Heart right ventricle (tissue), 16 donors: ENCODE measurements at regions not wholly inside any gene's neighbourhood (a gene's known extent, or its start where the extent isn't known, plus 50 kb on each side); places are given as distances from the start of the nearest gene placed in this dataset.

Experiments used
- ATAC-seq, 8 donors: fragments of 200-7000 bp; cut with Tn5 transposase; one replicate each; pipeline ENCODE4 v1.9.1; 2020; ENCODE audit warnings: mild to moderate bottlenecking in 8 of 8, moderate library complexity in 8 of 8, moderate number of reproducible peaks in 1 of 8
- DNase-seq, 2 donors: peaks; one replicate each; pipeline ENCODE4 v3.0.0-alpha.2; 2020
- H3K27ac ChIP-seq, 10 donors: fragments of 200-600 bp; sonication (generic) in 2 of 10; one replicate each; pipeline versions ENCODE4 v1.5.0 to v1.8.0; 2020 to 2022; ENCODE audit warnings: mild to moderate bottlenecking in 3 of 10
- H3K27me3 ChIP-seq, 7 donors: fragments of 200-600 bp; one replicate each; pipeline ENCODE4 v1.8.0; 2021 to 2022; ENCODE audit warnings: mild to moderate bottlenecking in 2 of 7
- H3K36me3 ChIP-seq, 9 donors: fragments of 200-600 bp; sonication (generic) in 1 of 9; one replicate each; pipeline versions ENCODE4 v1.5.0 to v1.8.0; 2020 to 2022; ENCODE audit warnings: mild to moderate bottlenecking in 2 of 9
- H3K4me1 ChIP-seq, 9 donors: fragments of 200-600 bp; sonication (generic) in 1 of 9; one replicate each; pipeline versions ENCODE4 v1.5.0 to v1.8.0; 2020 to 2022; ENCODE audit warnings: mild to moderate bottlenecking in 4 of 9
- H3K4me3 ChIP-seq, 10 donors: fragments of 200-600 bp; sonication (generic) in 2 of 10; one replicate each; pipeline versions ENCODE4 v1.5.0 to v1.8.0; 2020 to 2022; ENCODE audit warnings: mild to moderate bottlenecking in 7 of 10, moderate library complexity in 2 of 10
- H3K9me3 ChIP-seq, 11 donors: fragments of 200-600 bp in 10 of 11; sonication (generic) in 2 of 11; one replicate each; pipeline versions ENCODE4 v1.5.0 to v1.8.0; 2013 to 2022; ENCODE audit warnings: mild to moderate bottlenecking in 2 of 11, control low read depth in 1 of 11, moderate library complexity in 1 of 11
- WGBS, 2 donors: extraction: QIAGEN DNeasy Blood & Tissue Kit; methylation state at CpG; one replicate each; pipeline ENCODE4 v1.1.7; 2013; ENCODE audit warnings: inconsistent platforms in 1 of 2; 5-methylcytosine and 5-hydroxymethylcytosine counted together
- intact Hi-C, 10 donors: fragments of 100-400 bp; cut with DNase I; formaldehyde crosslinking; loops; one replicate each; pipeline versions ENCODE4 v1.11.1 to v1.14.2; 2022
- TF ChIP-seq, protein P1 (sequence below), 9 donors: fragments of 200-600 bp; sonication (generic) in 2 of 9; IDR thresholded peaks; one replicate each; pipeline versions ENCODE4 v1.5.0 to v1.8.0; 2021 to 2022; ENCODE audit warnings: antibody characterized with exemption in 9 of 9, mild to moderate bottlenecking in 5 of 9, moderate library complexity in 1 of 9
- donor health status: Arrhythmogenic right ventricular cardiomyopathy.
- donor health status: ischemic (EF 13 %, LVEDD 7.1; RV severe dilation, severe dysfunction).
- donor health status: healthy with polysubstance abuse.
- donor health status: DM: no; HTN: yes; CAD: no.
- donor health status: DM: no; HTN: no; CAD: no.
- donor health status: ischemic (EF 25% LVEDD 6.9; RV normal size, moderate dysfunction).
- donor health status: ischemic (EF 25% LVEDD 5.7; RV mildly dilated, moderate dysfunction).
- donor health status: healthy.
- donor health status: DM: yes; HTN: yes; CAD: no.
- donor health status: Ischemic cardiomyopathy.
- donor health status: ischemic (EF 35%, LVEDD 5.7; RV mildly dilated, moderate dysfunction).
- donor health status: nonischemic (EF 11% LVEDD 7.7; RV severe dilation, severe dysfunction).
- donor health status: DM: yes; HTN: yes; CAD: no.
- donor health status: PGD.
- donor health status: ischemic (EF 29% LVEDD 5.4; RV normal size, mild dysfunction).
- donor health status: nonischemic (EF 23%, LVEDD 6.1; RV moderate dilation, normal function).

DNA sequence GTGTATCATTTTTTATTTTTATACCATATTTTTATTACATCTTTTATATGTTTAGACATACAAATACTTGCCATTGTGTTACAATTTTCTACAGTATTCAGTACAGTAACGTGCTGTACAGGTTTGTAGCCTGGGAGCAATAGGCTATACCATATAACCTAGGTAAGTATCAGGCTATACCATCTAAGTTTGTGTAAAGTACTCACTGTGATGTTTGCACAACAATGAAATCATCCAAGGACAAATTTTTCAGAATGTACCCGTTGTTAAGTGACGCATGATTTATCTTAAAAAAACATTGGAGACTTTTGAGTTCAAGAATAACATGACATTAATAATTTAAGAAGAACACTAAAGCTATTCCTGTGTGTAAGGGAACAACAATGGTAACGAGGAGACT, 96.0 kb upstream of the LEF1 start:
- H3K4me1 ChIP-seq, result no peaks in the 10 kb centered on the region
- no peak for ATAC-seq
- H3K9me3 ChIP-seq, result peaks cover 0 to 5% (median 0%) of the 10 kb centered on the region in 11 donors
- no peaks in the 10 kb centered on the region for H3K36me3 ChIP-seq
- intact Hi-C loops, result no loop called here
- DNase-seq, result no peak
- TF ChIP-seq, protein P1, sequence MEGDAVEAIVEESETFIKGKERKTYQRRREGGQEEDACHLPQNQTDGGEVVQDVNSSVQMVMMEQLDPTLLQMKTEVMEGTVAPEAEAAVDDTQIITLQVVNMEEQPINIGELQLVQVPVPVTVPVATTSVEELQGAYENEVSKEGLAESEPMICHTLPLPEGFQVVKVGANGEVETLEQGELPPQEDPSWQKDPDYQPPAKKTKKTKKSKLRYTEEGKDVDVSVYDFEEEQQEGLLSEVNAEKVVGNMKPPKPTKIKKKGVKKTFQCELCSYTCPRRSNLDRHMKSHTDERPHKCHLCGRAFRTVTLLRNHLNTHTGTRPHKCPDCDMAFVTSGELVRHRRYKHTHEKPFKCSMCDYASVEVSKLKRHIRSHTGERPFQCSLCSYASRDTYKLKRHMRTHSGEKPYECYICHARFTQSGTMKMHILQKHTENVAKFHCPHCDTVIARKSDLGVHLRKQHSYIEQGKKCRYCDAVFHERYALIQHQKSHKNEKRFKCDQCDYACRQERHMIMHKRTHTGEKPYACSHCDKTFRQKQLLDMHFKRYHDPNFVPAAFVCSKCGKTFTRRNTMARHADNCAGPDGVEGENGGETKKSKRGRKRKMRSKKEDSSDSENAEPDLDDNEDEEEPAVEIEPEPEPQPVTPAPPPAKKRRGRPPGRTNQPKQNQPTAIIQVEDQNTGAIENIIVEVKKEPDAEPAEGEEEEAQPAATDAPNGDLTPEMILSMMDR (IDR thresholded peaks at IDR 0.05), result no peak
- peaks cover 0 to 16% (median 0%) of the 10 kb centered on the region in 7 donors for H3K27me3 ChIP-seq
- no peak overlapping the region for H3K27ac ChIP-seq
- 71 to 79% methylated on average over 4 of the region's 4 CpGs for WGBS, 2 donors
- no peak overlapping the region for H3K4me3 ChIP-seq

DNA sequence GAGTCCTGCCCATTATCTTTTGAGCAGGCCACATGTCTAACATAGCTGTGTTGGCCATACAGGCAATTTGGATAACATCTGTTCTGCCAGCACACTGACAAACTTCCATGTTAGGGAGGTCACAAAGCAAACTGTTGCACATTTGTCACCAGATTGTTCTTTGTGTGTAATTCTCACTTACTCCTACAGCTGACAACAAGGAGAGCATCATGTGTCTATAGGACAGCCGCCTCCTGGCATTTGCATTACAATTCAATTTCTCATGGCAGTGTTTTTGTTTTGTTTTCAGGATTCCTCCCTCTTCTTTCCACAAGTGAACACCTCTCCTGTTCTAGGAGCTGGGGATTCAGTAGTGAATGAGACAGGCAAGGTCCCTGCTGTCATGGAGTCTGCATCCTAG, 94.3 kb upstream of the LEF1 start:
- Histone ChIP-seq H3K4me3 (no peak overlapping the region), H3K4me1 (no peaks in the 10 kb centered on the region), H3K27me3 (peaks cover 0 to 18% (median 0%) of the 10 kb centered on the region in 7 donors), H3K9me3 (peaks cover 0 to 5% (median 0%) of the 10 kb centered on the region in 11 donors), H3K27ac (no peak overlapping the region), H3K36me3 (no peaks in the 10 kb centered on the region)
- no peak for ATAC-seq
- WGBS, 2 donors, result 97 to 98% methylated on average over 1 of the region's 1 CpG
- TF ChIP-seq, protein P1 (IDR thresholded peaks at IDR 0.05), result no peak
- intact Hi-C loops, result no loop called here
- no peak for DNase-seq

DNA sequence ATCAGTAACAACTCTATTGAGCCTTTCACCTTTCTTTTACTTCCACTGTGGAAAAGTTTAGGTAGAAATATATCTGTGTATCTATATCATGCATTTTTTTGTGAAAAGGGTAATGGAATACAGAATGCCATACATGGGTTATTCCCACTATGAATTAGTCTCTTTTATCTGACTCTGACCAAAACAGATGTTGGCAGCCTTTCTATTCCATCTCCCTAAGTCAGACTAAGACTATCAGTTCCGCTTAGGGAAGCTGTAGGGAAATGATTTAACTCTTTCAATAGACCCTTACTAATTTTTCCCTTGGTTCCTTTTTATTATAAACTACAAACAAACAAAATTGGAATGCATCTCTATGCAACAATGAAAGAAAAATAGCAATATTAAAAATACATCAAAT, 92.3 kb upstream of the LEF1 start:
- DNase-seq, result no peak
- no peak overlapping the region for H3K27ac ChIP-seq
- TF ChIP-seq, protein P1 (IDR thresholded peaks at IDR 0.05), result no peak
- WGBS, 2 donors, result 42 to 54% methylated on average over 1 of the region's 1 CpG
- no peaks in the 10 kb centered on the region for H3K4me1 ChIP-seq
- H3K36me3 ChIP-seq, result no peaks in the 10 kb centered on the region
- H3K4me3 ChIP-seq, result no peak overlapping the region
- intact Hi-C loops, result no loop called here
- no peaks in the 10 kb centered on the region for H3K9me3 ChIP-seq
- ATAC-seq, result no peak
- H3K27me3 ChIP-seq, result peaks cover 0 to 18% (median 0%) of the 10 kb centered on the region in 7 donors

DNA sequence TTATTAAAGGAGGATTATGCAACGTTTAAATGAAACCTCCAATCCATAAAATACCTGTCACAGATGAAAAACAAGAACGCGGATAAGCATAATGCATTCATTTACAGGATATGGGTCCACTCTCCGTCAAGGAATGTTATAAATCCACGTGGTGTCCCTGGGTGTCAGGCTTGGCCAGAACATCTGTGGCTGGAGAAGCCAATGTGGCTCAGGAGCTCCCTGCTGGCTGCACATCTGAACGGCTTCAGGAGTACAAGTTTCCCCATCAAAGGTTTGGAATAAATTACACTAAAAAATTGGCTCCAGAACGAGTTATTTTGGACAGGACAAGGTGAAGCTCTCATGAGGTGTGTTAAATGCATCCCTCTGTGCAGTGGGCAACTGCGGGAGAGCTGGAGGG, 87.8 kb upstream of the LEF1 start:
- TF ChIP-seq, protein P1 (IDR thresholded peaks at IDR 0.05), result no peak
- ATAC-seq, result no peak
- Histone ChIP-seq H3K9me3 (no peaks in the 10 kb centered on the region), H3K4me1 (no peaks in the 10 kb centered on the region), H3K4me3 (no peak overlapping the region), H3K27ac (no peak overlapping the region), H3K27me3 (peaks cover 0 to 5% (median 0%) of the 10 kb centered on the region in 7 donors), H3K36me3 (no peaks in the 10 kb centered on the region)
- WGBS, 2 donors, result 81 to 83% methylated on average over 8 of the region's 8 CpGs
- DNase-seq, result no peak
- intact Hi-C loops, result no loop called here
